NCI-H345 (cell line): ENCODE measurements at regions not wholly inside any gene's neighbourhood (a gene's known extent, or its start where the extent isn't known, plus 50 kb on each side); places are given as distances from the start of the nearest gene placed in this dataset.
"Not testable (repeated sequence)": the region's sequence is repeated elsewhere in the genome, so short reads cannot be mapped to it uniquely, and the experiment has no call there.

ENCODE experiments used
- DNase-seq: peaks from one replicate; lab custom pipeline; 2025; lab: John Stamatoyannopoulos, UW

DNA sequence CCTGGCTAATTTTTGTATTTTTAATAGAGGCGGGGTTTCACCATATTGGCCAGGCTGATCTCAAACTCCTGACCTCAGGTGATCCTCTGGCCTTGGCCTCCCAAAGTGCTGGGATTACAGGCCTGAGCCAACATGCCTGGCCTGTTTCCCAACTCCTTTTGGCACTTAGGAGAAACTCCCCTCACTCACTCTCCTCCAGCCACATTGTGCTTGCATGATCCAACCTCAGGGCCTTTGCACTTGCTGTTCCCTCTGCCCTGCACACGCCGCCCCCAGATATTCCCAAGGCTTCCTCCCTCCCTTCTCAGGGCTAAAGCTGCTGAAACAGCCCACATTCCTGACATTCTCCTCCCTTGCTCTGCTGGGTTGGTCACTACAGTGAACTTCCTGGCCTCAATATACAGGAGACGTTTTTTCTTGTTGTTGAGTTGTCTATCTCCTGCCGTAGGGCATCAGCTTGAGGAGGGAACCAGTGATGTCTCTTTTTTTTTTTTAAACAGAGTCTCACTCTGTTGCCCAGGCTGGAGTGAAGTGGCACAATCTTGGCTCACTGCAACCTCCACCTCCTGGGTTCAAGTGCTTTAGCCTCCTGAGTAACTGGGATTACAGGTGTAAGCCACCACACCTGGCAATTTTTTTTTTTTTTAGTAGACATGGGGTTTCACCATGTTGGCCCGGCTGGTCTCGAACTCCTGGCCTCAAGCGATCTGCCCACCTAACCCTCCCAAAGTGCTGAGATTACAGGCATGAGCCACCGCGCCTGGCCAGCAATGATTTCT is 61.4 kb upstream of the PTPN1 start:
- DNase-seq: not testable (repeated sequence)

DNA sequence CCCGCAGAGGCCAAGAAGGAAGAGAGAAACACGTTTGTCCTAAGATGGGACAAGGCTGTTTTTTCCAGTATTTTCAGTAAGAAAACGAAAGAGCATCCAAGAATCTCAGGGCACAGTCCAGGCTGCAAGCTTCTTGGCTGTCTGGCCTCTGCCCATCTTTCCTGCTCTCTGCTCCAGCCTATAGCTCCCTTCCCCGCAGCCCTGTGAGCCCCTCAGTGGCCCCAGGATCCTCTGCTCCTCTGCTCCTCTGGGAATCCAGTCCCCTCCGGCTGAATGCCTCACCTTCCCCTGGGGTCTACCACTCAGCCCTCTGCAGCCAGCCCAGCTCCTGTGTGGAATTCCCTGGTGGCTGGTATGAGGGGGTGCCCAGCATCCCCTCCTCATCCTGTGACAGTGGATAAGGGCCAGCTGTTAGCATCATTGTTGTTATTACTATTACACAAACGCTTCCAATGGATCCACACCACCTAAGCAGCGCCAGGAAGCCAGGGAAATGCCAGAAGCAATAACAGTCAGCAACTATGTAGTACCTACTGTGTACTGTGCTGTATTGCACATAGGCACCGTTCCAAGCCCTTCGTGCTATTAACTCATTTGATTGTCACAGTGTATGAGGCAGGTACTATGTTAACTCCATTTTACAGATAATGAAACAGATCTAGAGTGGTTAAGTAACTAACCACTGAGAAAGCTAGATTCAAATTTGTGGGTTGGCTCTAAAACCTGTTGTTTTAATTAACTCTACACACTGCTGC is 60.3 kb upstream of the PTPN1 start:
- no peak for DNase-seq

DNA sequence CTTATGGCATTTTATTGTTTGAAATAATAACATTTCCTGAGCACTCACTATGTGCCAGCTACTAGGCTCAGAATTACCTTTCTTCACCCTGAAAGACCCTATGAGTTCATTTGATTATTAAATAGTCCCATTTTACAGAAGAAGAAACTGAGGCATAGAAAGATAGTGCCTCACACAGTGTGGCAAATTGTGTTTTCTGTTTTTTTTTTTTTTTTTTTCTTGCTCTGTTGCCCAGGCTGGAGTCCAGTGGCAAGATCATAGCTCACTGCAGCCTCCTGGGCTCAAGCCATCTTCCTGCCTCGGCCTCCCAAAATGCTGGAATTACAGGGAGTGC is 59.7 kb upstream of the PTPN1 start:
- DNase-seq: no peak

DNA sequence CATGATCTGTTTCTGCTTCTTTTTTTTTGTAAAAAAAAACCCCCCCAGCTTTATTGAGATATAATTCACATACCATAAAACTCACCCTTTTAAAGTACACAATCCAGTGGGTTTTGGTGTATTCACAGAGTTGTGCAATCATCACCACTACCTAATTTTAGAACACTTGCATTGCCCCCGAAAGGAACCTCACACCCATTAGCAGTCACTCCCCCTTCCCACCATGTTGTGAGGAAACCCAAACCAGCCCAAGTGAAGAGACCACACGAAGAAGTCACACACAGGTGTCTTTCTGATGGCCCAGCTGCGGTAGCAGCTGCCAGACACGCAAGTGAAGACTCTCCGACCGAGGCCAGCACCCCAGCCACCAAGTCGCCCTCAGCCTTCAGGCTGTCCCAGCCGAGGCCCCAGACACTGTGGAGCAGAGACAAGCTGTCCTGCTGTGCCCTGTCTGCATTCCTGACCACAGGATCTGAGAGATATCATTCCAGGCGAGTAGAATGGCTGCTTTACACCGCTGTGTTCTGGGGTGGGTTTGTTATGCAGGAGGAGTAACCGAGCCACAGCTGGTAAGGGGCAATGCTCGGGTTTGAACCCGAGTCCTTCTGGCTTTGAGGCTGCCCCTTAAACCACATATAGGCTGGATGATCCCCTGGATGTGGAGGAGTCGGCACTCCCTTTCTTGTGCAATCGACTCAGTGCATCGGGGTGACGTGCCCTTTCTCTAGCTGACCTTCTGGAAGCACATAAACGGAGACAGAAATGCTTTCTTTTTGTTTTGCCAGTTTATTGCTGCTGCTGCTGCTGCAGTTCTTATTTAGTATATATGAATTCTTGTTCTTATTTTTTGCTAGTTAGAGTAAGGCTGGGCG is 59.1 kb upstream of the PTPN1 start:
- no peak for DNase-seq

DNA sequence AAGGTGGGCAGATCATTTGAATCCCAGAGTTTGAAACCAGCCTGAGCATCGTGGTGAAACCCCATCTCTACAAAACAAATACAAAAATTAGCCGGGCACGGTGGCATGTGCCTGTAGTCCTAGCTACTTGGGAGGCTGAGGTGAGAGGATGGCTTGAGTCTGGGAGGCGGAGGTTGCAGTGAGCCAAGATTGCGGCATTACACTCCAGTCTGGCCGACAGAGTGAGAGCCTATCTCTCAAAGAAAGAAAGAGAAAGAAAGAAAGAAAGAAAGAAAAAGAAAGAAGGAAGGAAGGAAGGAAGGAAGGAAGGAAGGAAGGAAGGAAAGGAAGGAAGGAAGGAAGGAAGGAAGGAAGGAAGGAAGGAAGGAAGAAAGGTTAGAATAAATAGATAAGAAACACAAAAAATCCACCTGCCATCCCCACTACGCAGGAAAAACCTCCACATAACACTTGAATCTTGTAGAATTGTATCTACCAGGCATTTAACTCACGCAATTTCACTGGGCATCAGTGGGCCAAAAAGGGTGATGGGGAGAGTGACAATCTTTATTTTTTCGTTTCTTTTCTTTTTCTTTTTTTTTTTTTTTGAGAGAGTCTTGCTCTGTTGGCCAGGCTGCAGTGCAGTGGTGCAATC is 58.3 kb upstream of the PTPN1 start:
- not testable (repeated sequence) for DNase-seq

DNA sequence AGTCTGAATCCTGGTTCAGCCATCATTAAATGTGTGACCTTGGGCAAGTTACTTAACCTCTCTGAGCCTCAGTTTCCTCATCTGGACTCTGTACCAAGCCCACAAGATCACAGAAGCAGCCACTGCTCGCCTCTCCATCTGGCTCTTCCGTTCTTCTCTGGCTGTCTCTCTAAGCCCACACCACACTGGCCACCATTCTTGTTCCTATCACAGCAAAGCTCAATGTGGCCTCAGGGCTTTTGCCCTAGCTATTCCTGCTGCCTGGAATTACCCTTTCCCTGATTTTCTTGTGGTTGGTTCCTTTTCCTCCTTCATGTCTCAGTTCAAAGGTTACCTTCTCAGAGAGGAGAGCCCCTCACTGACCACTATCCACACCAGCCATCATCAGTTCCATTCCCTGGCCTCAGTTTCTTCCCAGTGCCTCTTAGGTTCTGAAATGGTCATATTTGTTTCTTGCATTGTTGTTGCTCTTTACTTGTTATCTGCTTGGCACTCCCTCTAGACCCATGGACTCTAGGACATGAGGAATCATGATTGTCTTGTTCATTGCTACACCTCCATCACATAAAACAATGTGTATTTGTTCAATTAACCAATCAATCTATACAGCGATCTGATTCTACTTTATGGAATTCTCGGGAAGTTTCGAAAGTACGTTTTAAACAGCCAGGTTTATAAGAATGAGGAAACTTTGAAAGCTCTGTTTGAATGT is 56.5 kb upstream of the PTPN1 start:
- DNase-seq: no peak

DNA sequence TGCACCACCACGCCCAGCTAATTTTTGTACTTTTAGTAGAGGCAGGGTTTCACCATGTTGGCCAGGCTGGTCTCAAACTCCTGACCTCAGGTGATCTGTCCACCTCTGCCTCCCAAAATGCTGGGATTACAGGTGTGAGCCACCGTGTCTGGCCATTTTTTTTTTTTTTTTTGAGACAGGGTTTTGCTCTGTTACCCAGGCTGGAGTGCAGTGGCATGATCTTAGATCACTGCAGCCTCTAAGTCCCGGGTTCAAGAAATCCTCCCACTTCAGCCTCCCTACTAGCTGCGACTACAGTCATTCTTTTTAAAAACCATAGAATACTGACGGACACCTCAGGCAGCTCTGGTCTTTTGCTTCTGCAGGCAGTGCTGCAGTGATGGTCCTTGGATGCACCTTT is 54.9 kb upstream of the PTPN1 start:
- DNase-seq: not testable (repeated sequence)

DNA sequence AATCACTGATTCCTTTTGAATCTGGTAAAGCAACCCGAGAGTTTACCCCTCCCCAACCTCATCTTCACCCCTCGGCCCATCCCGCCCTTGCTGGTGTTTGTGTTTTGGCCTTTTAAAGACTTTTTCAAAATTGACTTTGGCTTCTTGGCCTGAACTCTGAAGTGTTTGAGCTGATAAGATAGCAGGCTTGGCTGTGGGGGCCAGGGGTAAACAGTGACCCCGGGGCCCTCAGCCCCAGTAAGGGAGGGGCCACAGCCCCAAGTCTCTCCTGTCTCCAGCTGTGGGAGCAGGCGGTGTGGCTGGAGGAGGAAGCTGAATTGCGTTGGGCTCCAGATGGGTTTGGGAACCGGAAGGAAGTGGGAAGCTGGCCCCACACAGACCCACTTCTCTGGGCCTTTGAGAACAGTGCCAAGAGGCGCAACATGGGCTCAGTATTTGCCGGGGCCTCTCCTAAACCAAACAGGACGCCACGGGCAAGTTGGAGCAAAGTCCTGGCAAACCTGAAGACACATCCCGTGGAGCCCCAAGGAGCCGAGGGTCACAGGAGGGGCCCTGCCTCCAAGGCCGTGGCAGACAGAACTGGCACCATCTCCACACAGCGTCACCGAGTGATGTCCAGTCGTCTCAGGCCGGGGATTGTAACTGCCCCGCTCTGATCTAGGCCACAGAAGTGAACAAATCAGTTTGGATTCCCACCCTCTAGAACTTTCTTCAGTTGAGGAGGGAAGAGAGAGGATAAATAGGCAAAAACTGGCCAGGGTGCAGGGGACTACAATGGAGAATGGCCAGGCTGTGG is 54.3 kb upstream of the PTPN1 start:
- DNase-seq: no peak

DNA sequence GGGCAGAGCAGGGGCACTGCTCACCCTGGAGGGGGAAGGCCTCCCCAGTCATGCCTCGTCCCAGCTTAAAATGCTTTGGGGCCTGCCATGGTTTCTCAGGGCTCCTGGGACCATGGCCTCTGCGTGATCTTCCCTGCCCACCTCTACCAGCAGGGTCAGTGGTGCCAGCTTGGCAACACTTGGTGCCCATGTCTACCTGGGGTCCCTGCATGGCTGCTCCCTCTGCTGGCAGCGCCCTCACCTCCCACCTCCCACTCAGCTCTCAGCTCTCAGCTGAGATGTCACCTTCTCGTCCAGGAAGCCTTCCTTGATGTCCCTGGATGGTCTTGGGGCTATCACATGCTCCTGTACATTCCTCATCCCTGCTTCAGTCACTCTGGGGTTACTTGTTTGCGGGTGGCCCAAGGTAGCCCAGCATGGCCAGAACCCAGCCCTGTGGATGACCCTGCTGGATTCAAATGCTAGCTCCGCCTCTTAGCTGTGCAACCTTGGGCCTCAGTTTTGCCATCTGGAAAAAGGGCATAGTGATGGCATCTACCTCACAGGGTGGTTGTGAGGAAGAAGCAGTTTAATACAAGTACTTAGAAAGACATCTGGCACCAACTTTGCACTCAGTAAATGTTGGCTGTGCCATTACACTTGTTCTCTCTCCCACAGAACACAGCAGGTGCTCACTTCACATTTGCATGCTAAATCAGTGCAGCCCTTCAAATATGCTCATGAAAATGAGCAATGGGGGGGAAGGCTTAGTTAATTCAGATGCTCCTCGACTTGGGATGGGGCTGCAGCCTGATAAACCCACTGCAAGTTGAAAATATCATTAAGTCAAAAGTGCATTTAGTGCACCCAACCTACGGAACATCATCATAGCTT is 53.5 kb upstream of the PTPN1 start:
- DNase-seq: no peak

DNA sequence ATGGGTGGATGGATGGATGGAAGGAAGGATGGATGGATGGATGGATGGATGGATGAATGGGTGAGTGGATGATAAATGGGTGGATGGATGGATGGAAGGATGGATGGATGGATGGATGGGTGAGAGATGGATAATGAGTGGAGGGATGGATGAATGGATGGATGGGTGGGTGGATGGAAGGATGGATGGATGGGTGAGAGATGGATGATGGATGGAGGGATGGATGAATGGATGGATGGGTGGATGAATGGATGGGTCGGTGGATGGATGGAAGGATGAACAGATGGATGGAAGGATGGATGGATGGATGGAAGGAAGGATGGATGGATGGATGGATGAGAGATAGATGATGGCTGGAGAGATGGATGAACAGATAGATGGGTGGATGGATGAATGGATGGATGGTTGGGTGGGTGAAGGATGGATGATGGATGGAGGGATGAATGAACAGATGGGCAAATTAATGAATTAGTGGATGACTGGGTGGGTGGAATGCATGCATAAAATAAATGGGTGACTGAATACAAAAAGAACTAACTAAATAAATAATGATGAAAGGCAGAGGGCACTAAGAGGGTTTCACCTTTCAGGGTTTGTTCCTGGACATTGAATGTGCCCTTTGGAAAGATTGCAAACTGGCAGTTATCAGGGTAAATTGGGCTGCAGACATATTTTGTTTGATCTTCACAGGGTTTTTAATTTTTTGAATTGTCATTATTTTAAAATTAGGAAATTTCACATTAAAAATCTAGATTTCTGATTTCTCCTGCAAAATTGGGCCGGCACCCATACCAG is 50.9 kb upstream of the PTPN1 start:
- DNase-seq: no peak

DNA sequence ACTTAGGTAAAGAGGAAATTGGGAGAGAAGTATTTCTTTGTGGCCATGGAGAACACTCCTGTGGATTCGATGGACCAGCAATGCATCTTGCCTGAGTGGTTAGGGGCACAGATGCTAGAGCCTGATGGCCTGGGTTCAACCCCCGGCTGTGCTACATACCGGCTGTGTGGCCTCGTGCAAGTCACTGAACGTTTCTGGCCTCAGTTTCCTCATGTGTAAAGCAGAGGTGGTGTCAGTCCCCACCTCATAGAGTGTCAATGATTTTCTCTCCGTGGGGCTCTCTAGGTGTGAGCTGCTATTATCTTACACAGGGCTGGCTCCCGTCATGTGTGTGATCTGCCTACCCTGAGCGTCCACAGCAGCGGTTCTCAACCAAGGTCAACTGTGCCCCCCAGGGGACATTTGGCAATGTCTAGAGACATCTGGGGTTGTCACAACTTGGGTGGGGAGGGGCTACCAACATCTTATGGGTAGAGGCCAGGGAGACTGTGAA is 50.0 kb upstream of the PTPN1 start:
- no peak for DNase-seq
